ENCODE measurements at regions not wholly inside any gene's neighbourhood (a gene's known extent, or its start where the extent isn't known, plus 50 kb on each side); places are given as distances from the start of the nearest gene placed in this dataset.

DNA sequence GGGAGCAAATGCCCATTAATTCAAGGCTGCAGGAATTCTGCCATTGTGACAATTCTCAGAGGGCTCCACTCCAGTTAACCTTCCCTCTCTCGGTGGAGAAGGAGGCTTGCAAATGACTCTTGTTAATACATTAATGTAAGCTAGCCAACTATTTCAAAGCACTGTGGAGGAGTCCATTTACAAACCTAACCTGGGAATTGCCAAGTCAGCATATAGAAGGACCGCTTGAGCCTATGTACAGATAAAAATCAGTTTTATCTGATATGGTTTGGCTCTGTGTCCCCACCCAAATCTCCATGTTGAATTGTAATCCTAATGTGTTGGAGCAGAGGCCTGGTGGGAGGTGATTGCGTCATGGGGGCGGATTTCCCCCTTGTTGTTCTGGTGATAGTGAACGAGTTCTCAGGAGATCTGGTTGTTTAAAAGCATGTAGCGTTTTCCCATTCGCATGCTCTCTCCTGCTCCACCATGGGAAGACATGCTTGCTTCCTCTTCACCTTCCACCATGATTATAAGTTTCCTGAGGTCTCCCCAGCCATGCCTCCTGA, 366.7 kb downstream of the LRATD1 start:
- no peak for TF ChIP-seq EZH2 (IDR thresholded peaks at IDR 0.05; ENCODE audit: borderline replicate concordance, low read length)
- TF ChIP-seq, protein P1, sequence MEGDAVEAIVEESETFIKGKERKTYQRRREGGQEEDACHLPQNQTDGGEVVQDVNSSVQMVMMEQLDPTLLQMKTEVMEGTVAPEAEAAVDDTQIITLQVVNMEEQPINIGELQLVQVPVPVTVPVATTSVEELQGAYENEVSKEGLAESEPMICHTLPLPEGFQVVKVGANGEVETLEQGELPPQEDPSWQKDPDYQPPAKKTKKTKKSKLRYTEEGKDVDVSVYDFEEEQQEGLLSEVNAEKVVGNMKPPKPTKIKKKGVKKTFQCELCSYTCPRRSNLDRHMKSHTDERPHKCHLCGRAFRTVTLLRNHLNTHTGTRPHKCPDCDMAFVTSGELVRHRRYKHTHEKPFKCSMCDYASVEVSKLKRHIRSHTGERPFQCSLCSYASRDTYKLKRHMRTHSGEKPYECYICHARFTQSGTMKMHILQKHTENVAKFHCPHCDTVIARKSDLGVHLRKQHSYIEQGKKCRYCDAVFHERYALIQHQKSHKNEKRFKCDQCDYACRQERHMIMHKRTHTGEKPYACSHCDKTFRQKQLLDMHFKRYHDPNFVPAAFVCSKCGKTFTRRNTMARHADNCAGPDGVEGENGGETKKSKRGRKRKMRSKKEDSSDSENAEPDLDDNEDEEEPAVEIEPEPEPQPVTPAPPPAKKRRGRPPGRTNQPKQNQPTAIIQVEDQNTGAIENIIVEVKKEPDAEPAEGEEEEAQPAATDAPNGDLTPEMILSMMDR (IDR thresholded peaks at IDR 0.05; ENCODE audit: low read length): no peak

Data from OCI-LY1 (cell line).